ENCODE measurements at regions not wholly inside any gene's neighbourhood (a gene's known extent, or its start where the extent isn't known, plus 50 kb on each side); places are given as distances from the start of the nearest gene placed in this dataset.

- ChIA-PET POLR2A (no interaction called here), CTCF (no interaction called here)
- intact Hi-C loops (cut with micrococcal nuclease; ENCODE audit: unreplicated experiment), result no loop called here
- Histone ChIP-seq H3K9me3 (ENCODE audit: control insufficient read depth, insufficient read depth, low read depth, low read length) (no peaks in the 10 kb centered on the region), H3K36me3 (ENCODE audit: control insufficient read depth, insufficient read depth, low read length) (no peaks in the 10 kb centered on the region), H3K27ac (ENCODE audit: low read length) (no peak overlapping the region), H3K27me3 (ENCODE audit: control insufficient read depth, insufficient read depth, low read length) (no peaks in the 10 kb centered on the region), H3K4me1 (ENCODE audit: control insufficient read depth, insufficient read depth, low read length) (peaks cover 20% of the 10 kb centered on the region), H3K4me3 (ENCODE audit: low read depth in 2 of 2, low read length in 2 of 2) (no peak overlapping the region)
- no peak for DNase-seq (ENCODE audit: low read depth, low spot score)
- in situ Hi-C loops (cut with HindIII; ENCODE audit: low pct_unique_long_range_greater_than_20kb, low sequenced_read_pairs), result no loop called here
- no peak for ATAC-seq
- TF ChIP-seq TCF7L2 (IDR thresholded peaks at IDR 0.05; ENCODE audit: low read depth, low read length) (no peak), CTCF (IDR thresholded peaks at IDR 0.05) (peak; percentile 45; the same call in 1 of the 2 replicates)
- no TSS peak for BruUV-seq (replicated peaks)
Measured at GRCh38 chr19:31110336-31110735, 238.9 kb downstream of the TSHZ3 start.

GRCh38 chr19:31109636-31110035 lies 239.6 kb downstream of the TSHZ3 start:
- ChIA-PET CTCF (no interaction called here), POLR2A (no interaction called here)
- peaks cover 20% of the 10 kb centered on the region for H3K4me1 ChIP-seq (ENCODE audit: control insufficient read depth, insufficient read depth, low read length)
- H3K27ac ChIP-seq (ENCODE audit: low read length), result no peak overlapping the region
- no TSS peak for BruUV-seq (replicated peaks)
- H3K9me3 ChIP-seq (ENCODE audit: control insufficient read depth, insufficient read depth, low read depth, low read length), result no peaks in the 10 kb centered on the region
- no peak for DNase-seq (ENCODE audit: low read depth, low spot score)
- H3K4me3 ChIP-seq (ENCODE audit: low read depth in 2 of 2, low read length in 2 of 2), result no peak overlapping the region
- in situ Hi-C loops (cut with HindIII; ENCODE audit: low pct_unique_long_range_greater_than_20kb, low sequenced_read_pairs), result no loop called here
- no peaks in the 10 kb centered on the region for H3K36me3 ChIP-seq (ENCODE audit: control insufficient read depth, insufficient read depth, low read length)
- no peak for ATAC-seq
- TF ChIP-seq CTCF (IDR thresholded peaks at IDR 0.05) (no peak), SIN3A (IDR thresholded peaks at IDR 0.05; ENCODE audit: borderline replicate concordance, insufficient read depth, low read depth, low read length) (no peak), POLR2AphosphoS5 (IDR thresholded peaks at IDR 0.05; ENCODE audit: low read depth, low read length) (no peak), TCF7L2 (IDR thresholded peaks at IDR 0.05; ENCODE audit: low read depth, low read length) (no peak), REST (IDR thresholded peaks at IDR 0.05; ENCODE audit: insufficient read depth in 1 of 2, low read depth in 2 of 2, low read length in 1 of 2) (no peak)
- intact Hi-C loops (cut with micrococcal nuclease; ENCODE audit: unreplicated experiment), result no loop called here
- no peaks in the 10 kb centered on the region for H3K27me3 ChIP-seq (ENCODE audit: control insufficient read depth, insufficient read depth, low read length)

- DNase-seq (ENCODE audit: low read depth, low spot score) (no peak), ATAC-seq (no peak)
- no TSS peak for BruUV-seq (replicated peaks)
- intact Hi-C loops (cut with micrococcal nuclease; ENCODE audit: unreplicated experiment), result no loop called here
- no peak overlapping the region for H3K4me3 ChIP-seq (ENCODE audit: low read depth in 2 of 2, low read length in 2 of 2)
- POLR2A ChIA-PET, result no interaction called here
- H3K27ac ChIP-seq (ENCODE audit: low read length), result no peak overlapping the region
- H3K36me3 ChIP-seq (ENCODE audit: control insufficient read depth, insufficient read depth, low read length), result no peaks in the 10 kb centered on the region
- H3K27me3 ChIP-seq (ENCODE audit: control insufficient read depth, insufficient read depth, low read length), result no peaks in the 10 kb centered on the region
- no peaks in the 10 kb centered on the region for H3K4me1 ChIP-seq (ENCODE audit: control insufficient read depth, insufficient read depth, low read length)
- no peak for TF ChIP-seq POLR2AphosphoS5 (IDR thresholded peaks at IDR 0.05; ENCODE audit: low read depth, low read length)
- TF ChIP-seq CTCF (IDR thresholded peaks at IDR 0.05), result no peak
- no peak for TF ChIP-seq SIN3A (IDR thresholded peaks at IDR 0.05; ENCODE audit: borderline replicate concordance, insufficient read depth, low read depth, low read length)
- no peak for TF ChIP-seq REST (IDR thresholded peaks at IDR 0.05; ENCODE audit: insufficient read depth in 1 of 2, low read depth in 2 of 2, low read length in 1 of 2)
- TF ChIP-seq TCF7L2 (IDR thresholded peaks at IDR 0.05; ENCODE audit: low read depth, low read length), result no peak
- H3K9me3 ChIP-seq (ENCODE audit: control insufficient read depth, insufficient read depth, low read depth, low read length), result no peaks in the 10 kb centered on the region
- in situ Hi-C loops (cut with HindIII; ENCODE audit: low pct_unique_long_range_greater_than_20kb, low sequenced_read_pairs), result no loop called here
- CTCF ChIA-PET, result interaction anchor here (0.6 kb wide), 1 partner anchor 1149 kb away, joined by 3 read pairs; no protein-coding TSS in a partner anchor
Measured at GRCh38 chr19:31107096-31107495, 242.1 kb downstream of the TSHZ3 start.

All from Panc1 (cell line).